Cerebellar nuclear complex (tissue), 1 donor: ENCODE measurements at regions not wholly inside any gene's neighbourhood (a gene's known extent, or its start where the extent isn't known, plus 50 kb on each side); places are given as distances from the start of the nearest gene placed in this dataset.

Experiments used
- DNase-seq, 2 experiments: peaks; one replicate each; lab custom pipeline; 2025; lab: John Stamatoyannopoulos, UW

DNA sequence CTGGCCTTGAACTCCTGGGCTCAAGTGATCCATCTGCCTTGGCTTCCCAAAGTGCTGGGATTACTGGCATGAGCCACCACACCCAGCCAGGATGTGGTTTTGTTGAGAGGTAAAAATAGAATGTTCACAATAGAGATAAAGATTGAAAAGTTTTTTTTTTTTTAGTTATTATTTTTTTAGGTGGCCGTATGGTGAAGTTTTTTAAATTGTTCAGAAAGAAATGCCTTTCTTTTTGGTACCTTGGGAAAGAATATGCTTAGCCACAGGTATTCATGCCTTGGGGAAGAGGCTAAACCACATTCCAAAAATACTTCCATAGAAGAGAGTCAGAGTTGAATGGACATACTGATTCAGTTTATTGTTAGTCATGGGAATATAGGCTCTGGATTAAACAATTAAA is 143.4 kb downstream of the C11orf91 start:
- DNase-seq: no peak

DNA sequence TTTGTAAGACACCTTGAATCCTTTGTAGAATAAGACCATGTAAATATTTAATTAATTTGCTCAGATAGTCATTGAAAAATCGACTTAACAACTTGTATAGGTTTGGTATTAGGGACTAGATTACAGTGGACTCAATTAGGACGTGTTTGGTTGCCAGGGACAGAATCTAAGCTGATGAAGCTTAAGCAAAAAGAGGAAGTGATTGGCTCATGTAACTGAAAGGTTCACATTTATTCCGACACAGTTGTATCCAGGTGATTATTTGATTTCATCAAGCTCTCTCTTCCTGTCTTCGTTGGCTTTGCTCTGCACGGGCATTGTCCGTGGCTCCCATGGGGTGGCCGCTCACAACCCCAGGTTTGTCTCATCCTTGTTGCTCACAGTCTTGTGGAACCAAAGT is 146.4 kb downstream of the C11orf91 start:
- no peak for DNase-seq

DNA sequence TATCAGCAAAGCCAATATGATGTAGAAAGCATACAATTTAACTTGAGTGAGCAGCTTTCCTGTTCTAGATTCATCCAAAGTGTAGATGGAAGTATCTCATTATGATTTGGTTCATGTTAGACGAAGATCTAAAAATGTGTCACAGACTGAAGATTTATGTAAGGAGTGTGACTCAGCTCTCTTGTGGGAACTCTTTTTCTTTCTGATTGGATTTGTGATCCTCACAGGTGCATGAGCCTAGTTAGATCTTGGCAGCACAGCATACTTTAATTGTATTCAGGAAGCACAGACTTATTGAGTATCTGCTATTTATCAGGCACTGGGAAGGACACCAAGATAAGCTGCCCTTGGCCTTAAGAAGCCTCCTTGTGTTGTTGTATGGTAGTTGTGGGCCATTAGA is 147.1 kb downstream of the C11orf91 start:
- DNase-seq: no peak

DNA sequence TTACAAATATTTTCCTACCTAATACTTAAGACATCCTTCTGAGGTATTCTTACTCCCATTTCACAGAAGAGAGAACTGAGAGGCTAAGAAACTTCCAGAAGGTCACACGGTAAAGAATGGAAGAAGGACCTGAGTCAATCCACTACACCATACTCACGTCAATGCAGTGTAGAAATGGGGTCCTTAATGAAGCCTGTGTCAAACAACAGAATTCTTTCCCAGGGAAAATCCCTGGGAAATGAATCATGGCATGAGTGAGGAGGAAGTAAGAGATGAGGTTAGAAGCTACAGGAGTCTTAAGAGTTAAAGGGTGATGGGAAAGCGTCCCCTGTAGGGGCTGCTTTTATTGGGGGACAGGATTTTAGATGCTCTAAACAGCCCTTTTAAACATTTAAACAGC is 147.9 kb downstream of the C11orf91 start:
- no peak for DNase-seq

GRCh38 chr11:33551051-33551450 is 149.6 kb downstream of the C11orf91 start:
- DNase-seq: no peak

- DNase-seq: no peak
Observed at GRCh38 chr11:33549483-33549882, 151.1 kb downstream of the C11orf91 start.

DNA sequence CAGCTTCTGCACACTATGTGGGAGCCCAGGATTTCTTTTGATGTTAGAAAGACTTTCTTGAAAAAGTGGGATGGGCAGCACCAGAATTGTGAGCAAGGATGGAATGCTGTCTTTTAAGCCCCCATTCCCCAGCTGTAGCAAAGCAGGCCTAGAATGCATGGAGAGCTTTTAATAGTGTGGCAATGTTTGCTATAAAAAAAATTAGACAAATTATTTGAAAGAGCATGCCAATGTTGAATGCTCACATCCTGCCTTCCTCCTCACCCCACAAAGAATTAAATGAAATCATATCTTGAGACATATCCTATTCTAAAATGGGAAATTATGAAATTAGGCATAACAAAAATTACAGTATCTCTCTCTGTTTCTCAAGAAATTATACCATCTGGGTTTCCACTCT is 154.7 kb downstream of the C11orf91 start:
- no peak for DNase-seq

- DNase-seq: no peak
Observed at GRCh38 chr11:33544593-33545373, 155.8 kb downstream of the C11orf91 start.

DNA sequence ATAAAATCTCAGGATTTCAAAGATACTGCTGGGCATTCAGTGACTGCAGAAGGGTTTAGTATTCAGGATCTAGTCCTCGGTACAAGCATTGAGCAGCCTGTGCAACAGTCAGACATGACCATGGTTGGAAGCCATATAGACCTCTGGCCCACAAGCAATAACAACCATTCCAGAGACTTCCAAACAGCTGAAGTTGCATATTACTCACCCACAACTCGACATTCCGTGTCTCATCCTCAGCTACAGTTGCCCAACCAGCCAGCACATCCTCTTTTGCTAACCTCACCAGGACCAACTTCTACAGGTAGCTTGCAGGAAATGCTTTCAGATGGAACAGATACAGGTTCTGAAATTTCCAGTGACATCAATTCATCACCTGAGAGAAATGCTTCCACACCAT is 156.8 kb downstream of the C11orf91 start:
- DNase-seq: no peak

GRCh38 chr11:33542921-33543320 is 157.7 kb downstream of the C11orf91 start:
- no peak for DNase-seq

GRCh38 chr11:33540946-33541915 is 159.4 kb downstream of the C11orf91 start:
- no peak for DNase-seq

DNA sequence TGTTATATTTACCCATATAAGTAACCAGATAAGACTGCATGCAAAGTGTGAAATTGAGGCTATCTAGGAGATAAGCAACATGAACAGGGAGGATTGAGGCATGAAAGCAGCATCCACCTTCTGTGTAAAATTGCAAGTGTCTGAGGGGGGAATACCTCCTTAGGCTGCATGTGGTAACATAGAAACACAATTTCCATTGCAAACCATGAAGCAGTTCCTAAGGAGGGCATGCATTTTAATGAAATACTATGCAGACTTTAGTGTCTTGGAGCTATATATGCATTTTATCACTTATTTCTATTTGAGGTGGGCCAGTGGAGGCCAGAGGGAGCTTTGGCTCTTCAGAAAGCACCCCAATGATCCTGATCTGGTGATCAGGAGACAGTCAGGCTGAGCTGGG is 160.2 kb downstream of the C11orf91 start:
- DNase-seq: no peak

GRCh38 chr11:33539751-33540150 is 160.9 kb downstream of the C11orf91 start:
- no peak for DNase-seq

- no peak for DNase-seq
Observed at GRCh38 chr11:33538726-33539125, 161.9 kb downstream of the C11orf91 start.

DNA sequence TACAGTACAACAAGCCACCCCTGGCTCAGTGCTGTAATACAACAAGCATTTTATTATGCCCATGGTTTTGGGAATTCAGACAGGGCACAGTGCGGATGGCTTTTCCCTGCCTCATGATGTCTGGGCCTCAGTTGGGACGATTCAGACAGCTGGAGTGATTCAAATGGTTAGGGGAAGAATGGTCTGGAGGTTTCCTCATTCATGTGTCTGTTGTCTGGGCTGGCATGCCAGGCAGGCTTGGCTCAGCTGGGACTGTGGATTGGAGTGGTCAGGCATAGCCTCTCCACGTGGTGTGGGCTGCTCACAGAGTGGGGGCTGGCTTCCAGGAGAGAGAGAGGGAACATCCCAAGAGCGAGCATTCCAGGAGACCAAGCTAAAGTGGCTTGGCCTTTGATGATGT is 164.4 kb downstream of the C11orf91 start:
- no peak for DNase-seq

- no peak for DNase-seq
Observed at GRCh38 chr11:33534575-33534974, 166.1 kb downstream of the C11orf91 start.

- DNase-seq: no peak
Observed at GRCh38 chr11:33533386-33534052, 167.1 kb downstream of the C11orf91 start.

DNA sequence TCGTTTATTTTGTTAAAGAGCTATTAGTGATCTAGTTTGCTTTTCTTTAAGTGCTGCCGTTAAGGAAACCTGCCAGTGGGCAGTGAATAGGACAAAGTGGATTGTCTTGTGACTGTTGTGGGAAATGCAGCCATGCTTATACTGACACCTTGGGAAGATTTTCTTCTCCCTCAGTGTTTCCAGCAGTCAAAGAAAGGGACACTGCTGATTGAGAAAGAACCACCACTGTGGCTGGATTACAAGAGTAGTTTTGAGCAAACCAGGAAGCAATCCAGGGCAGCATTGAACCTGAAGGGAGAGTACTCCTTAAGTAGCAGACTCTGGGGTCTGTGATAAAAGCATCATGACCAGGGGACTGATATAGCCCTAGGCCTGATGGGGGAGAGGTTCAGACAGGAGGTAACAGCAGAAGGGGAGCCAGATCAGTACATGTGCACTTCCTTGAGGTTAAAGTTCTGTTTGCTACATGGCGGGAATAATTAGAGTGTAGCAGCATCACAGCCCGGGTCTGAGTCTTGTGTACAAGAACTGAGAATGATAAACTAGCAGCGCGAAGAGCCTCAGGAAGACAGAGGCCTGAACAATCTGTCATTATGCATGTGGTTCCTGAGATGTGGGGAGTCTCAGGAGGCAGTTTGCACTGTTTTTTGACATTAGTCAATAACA is 167.8 kb downstream of the C11orf91 start:
- no peak for DNase-seq

- no peak for DNase-seq
Observed at GRCh38 chr11:33532257-33532656, 168.4 kb downstream of the C11orf91 start.

DNA sequence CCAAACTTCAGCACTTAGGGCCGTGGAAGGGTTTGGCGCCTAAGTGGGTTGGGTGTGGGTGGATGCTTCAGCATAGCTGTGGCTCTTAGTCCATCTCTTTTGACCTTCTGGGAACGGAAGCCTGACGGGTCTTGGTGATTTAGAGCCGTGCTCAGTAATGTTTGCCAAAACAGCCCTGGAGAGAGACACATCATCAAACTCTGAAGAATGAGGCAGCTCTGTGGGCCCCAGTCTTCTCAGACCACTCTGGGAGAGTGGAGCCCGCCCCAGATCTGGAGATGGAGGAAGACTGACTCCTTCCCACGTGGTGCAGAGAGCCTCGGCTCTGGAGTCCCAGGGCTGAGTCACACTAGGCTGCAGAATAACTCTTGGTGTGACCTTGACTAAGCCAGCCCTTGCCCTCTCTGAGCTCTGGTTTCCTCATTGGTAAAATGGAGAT is 168.9 kb downstream of the C11orf91 start:
- no peak for DNase-seq

DNA sequence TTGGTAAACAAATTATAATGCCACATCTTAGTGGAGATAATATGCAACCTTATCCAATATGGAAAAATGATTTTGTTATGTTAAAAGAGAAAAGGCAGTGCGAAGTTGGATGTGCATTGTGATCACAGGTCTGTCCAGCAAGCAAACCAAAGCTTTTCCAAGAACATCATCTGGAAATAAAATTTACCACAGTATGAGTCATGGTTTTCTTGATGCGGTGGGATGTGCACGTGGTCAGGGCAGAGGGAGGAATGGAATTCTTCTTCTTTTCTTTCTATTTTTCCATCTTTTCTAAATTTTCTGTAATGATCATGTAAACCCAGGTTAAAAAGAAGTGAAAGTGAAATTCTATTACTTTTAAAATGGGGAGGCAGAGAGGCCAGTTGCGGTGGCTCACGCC is 169.8 kb downstream of the C11orf91 start:
- DNase-seq: no peak

DNA sequence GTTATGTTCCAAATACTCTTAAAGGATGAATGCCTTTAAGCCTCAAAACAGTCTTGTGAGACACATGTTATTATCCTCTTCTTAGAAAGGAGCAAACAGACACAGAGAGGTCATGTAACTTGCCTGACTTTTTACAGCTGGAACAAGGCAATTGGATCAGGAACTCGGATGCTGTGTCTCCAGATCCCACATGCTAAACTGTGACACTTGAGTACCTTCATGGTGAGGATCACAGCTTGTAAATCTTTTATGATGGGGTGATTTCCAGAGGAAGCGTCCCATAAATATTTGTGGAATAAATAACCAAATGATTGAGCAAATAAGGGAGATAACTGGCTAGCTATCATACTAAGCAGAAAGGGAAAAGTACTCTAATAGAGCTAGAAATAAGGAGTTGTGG is 171.2 kb downstream of the C11orf91 start:
- DNase-seq: no peak
